Keratinocyte (primary cell): ENCODE measurements at regions not wholly inside any gene's neighbourhood (a gene's known extent, or its start where the extent isn't known, plus 50 kb on each side); places are given as distances from the start of the nearest gene placed in this dataset.

ENCODE experiments used
- DNase-seq: peaks from one replicate; pipeline ENCODE4 v3.0.0-alpha.2; 2011; ENCODE audit warnings: low read depth, missing footprints, low spot score
- FAIRE-seq: peaks from 2 replicates; lab custom pipeline; 2011; peaks lifted over from hg19 to GRCh38; lab: Jason Lieb, UNC
- H2AFZ ChIP-seq: 2 replicates; pipeline ENCODE4 v1.6.0; 2012; ENCODE audit warnings: low read length, control low read depth, inconsistent platforms; ENCODE audit not compliant: control insufficient read depth
- H3K27ac ChIP-seq: 2 replicates; pipeline ENCODE4 v1.5.1; 2011; ENCODE audit warnings: low read length; ENCODE audit not compliant: control insufficient read depth, insufficient read depth
- H3K27me3 ChIP-seq: 3 replicates; pipeline ENCODE4 v1.6.0; 2011; ENCODE audit warnings: low read length; ENCODE audit not compliant: control insufficient read depth, insufficient read depth; ENCODE audit errors: extremely low read depth
- H3K36me3 ChIP-seq, 2 experiments: 2 replicates in 1 of 2; 3 replicates in 1 of 2; pipeline ENCODE4 v1.5.1; 2011; ENCODE audit warnings: low read length in 2 of 2, mild to moderate bottlenecking in 1 of 2; ENCODE audit not compliant: control insufficient read depth in 2 of 2, insufficient read depth in 2 of 2; ENCODE audit errors: extremely low read depth in 1 of 2
- H3K4me1 ChIP-seq: 3 replicates; pipeline ENCODE4 v1.5.1; 2011; ENCODE audit warnings: low read length; ENCODE audit not compliant: control insufficient read depth, insufficient read depth; ENCODE audit errors: extremely low read depth
- H3K4me2 ChIP-seq: 3 replicates; pipeline ENCODE4 v1.6.0; 2011; ENCODE audit warnings: low read depth, low read length; ENCODE audit not compliant: control insufficient read depth, insufficient read depth; ENCODE audit errors: extremely low read depth
- H3K4me3 ChIP-seq, 3 experiments: fragments of 200-600 bp in 1 of 3; sonication (generic) in 1 of 3; 2 replicates in 2 of 3; 3 replicates in 1 of 3; pipeline ENCODE4 v1.5.1; 2011 to 2016; ENCODE audit warnings: low read length in 3 of 3, mild to moderate bottlenecking in 3 of 3, control low read depth in 2 of 3, inconsistent platforms in 1 of 3, low read depth in 1 of 3, mixed read lengths in 1 of 3, mixed run types in 1 of 3, moderate library complexity in 1 of 3; ENCODE audit not compliant: control insufficient read depth in 2 of 3, insufficient read depth in 2 of 3; ENCODE audit errors: extremely low read depth in 1 of 3
- H3K79me2 ChIP-seq: 2 replicates; pipeline ENCODE4 v1.6.0; 2012; ENCODE audit warnings: low read length; ENCODE audit not compliant: control insufficient read depth, insufficient read depth
- H3K9ac ChIP-seq: 3 replicates; pipeline ENCODE4 v1.6.0; 2011; ENCODE audit warnings: low read length; ENCODE audit not compliant: control insufficient read depth, insufficient read depth; ENCODE audit errors: extremely low read depth
- H3K9me1 ChIP-seq: 3 replicates; pipeline ENCODE4 v1.6.0; 2011; ENCODE audit warnings: low read length; ENCODE audit not compliant: control insufficient read depth, insufficient read depth; ENCODE audit errors: extremely low read depth
- H3K9me3 ChIP-seq: 2 replicates; pipeline ENCODE4 v1.5.1; 2012; ENCODE audit warnings: low read depth, low read length; ENCODE audit not compliant: control insufficient read depth
- H4K20me1 ChIP-seq: 3 replicates; pipeline ENCODE4 v1.6.0; 2011; ENCODE audit warnings: low read length; ENCODE audit not compliant: control insufficient read depth, insufficient read depth; ENCODE audit errors: extremely low read depth
- CTCF ChIP-seq, 3 experiments: IDR thresholded peaks in 1 of 3; conservative IDR thresholded peaks in 1 of 3; optimal IDR thresholded peaks in 1 of 3; 2 replicates in 2 of 3; 3 replicates in 1 of 3; pipeline versions ENCODE3 to v1.5.1; 2011; ENCODE audit warnings: low read length in 3 of 3, mild to moderate bottlenecking in 3 of 3, moderate library complexity in 2 of 3, control low read depth in 1 of 3, inconsistent platforms in 1 of 3; ENCODE audit not compliant: insufficient read depth in 2 of 3; ENCODE audit errors: extremely low read depth in 1 of 3
- EZH2 ChIP-seq: IDR thresholded peaks from one replicate; pipeline ENCODE4 v1.6.1; 2012; ENCODE audit warnings: inconsistent platforms, mild to moderate bottlenecking, low read length, moderate library complexity
- dilution Hi-C: fragments of 300-500 bp; cut with MboI; formaldehyde crosslinking; loops from one replicate; pipeline ENCODE4 v1.7.0; 2020; ENCODE audit warnings: low sequenced_read_pairs; ENCODE audit not compliant: extremely low pct_ligation_motif_present

DNA sequence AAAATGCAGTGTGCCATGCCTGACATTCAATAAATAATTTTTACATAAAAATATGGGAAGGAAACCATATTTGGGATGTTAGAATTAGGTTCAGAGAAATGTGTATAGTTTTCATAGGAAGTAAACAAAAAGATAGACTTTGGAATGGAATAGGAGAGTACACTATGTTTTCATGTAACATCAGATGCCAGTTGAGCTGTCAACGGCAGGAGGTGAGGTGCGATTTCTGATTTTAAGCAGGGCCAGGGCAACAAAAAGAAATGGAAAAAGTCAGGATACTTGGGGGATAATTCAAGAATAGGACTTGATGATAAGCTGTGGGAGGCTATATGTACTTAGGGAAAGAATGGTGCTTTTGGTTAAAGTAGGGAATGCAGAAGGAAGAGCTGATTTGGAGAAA is 639.5 kb downstream of the OTOL1 start:
- no peak for FAIRE-seq
- dilution Hi-C loops: no loop called here

GRCh38 chr3:162138509-162138908 is 641.9 kb downstream of the OTOL1 start:
- no peak overlapping the region for H2AFZ ChIP-seq
- TF ChIP-seq EZH2 (no peak), CTCF (optimal IDR thresholded peaks at IDR 0.05 in 1 of 3, IDR thresholded peaks at IDR 0.05 in 1 of 3, conservative IDR thresholded peaks at IDR 0.05 in 1 of 3; ENCODE audit: extremely low read depth in 1 of 3, insufficient read depth in 2 of 3, low read length in 3 of 3) (no peak)
- no peaks in the 10 kb centered on the region for H3K79me2 ChIP-seq
- H3K9me3 ChIP-seq: no peaks in the 10 kb centered on the region
- no peak for DNase-seq
- FAIRE-seq: no peak
- H3K27me3 ChIP-seq: no peaks in the 10 kb centered on the region
- no peak overlapping the region for H3K4me2 ChIP-seq
- H4K20me1 ChIP-seq: no peaks in the 10 kb centered on the region
- H3K4me3 ChIP-seq: no peak overlapping the region
- no peak overlapping the region for H3K27ac ChIP-seq
- H3K9me1 ChIP-seq: no peaks in the 10 kb centered on the region
- no peaks in the 10 kb centered on the region for H3K36me3 ChIP-seq
- dilution Hi-C loops: no loop called here
- no peak overlapping the region for H3K9ac ChIP-seq
- H3K4me1 ChIP-seq: no peaks in the 10 kb centered on the region

More for the DNA sequence above, 639.5 kb downstream of the OTOL1 start:
- DNase-seq: no peak
- no peaks in the 10 kb centered on the region for H3K27me3 ChIP-seq
- TF ChIP-seq CTCF (optimal IDR thresholded peaks at IDR 0.05 in 1 of 3, IDR thresholded peaks at IDR 0.05 in 1 of 3, conservative IDR thresholded peaks at IDR 0.05 in 1 of 3; ENCODE audit: extremely low read depth in 1 of 3, insufficient read depth in 2 of 3, low read length in 3 of 3): no peak
- TF ChIP-seq EZH2: no peak
- no peak overlapping the region for H3K27ac ChIP-seq
- H3K4me3 ChIP-seq: no peak overlapping the region
- no peaks in the 10 kb centered on the region for H3K9me3 ChIP-seq
- no peak overlapping the region for H3K9ac ChIP-seq
- H3K9me1 ChIP-seq: no peaks in the 10 kb centered on the region
- no peaks in the 10 kb centered on the region for H3K36me3 ChIP-seq
- no peak overlapping the region for H2AFZ ChIP-seq
- no peaks in the 10 kb centered on the region for H3K79me2 ChIP-seq
- H3K4me2 ChIP-seq: no peak overlapping the region
- no peaks in the 10 kb centered on the region for H3K4me1 ChIP-seq
- no peaks in the 10 kb centered on the region for H4K20me1 ChIP-seq
